Erythroblast (primary cell): ENCODE measurements at regions not wholly inside any gene's neighbourhood (a gene's known extent, or its start where the extent isn't known, plus 50 kb on each side); places are given as distances from the start of the nearest gene placed in this dataset.

Experiments used
- GATA1 ChIP-seq: IDR thresholded peaks from 2 replicates; pipeline ENCODE4 v1.6.1; 2011; ENCODE audit warnings: low read depth, mild to moderate bottlenecking, control low read depth, low read length, moderate library complexity
- POLR2A ChIP-seq: IDR thresholded peaks from 2 replicates; pipeline ENCODE4 v1.6.1; 2011; ENCODE audit warnings: mild to moderate bottlenecking, low read length

DNA sequence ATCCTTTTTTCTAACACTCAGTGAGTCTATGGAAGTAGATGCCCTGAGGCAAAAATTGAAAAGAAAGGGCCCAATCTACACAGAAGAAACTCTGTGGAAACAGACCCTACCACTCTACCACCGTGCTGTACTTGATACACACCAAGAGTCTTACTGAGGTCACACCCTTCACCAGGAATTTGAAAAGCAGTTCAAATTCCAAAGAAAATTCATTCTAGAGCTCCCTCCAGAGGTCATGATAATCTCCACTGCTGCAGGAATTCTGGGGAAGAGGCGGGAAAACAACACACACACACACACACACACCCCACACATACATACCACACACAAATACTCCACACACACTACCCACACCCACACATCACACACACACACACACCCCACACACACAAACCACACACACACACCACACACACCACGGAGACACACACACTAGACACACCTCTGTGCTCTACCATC lies 336.8 kb downstream of the HDGFL1 start:
- TF ChIP-seq POLR2A, result no peak
- TF ChIP-seq GATA1, result no peak
